ENCODE measurements at regions not wholly inside any gene's neighbourhood (a gene's known extent, or its start where the extent isn't known, plus 50 kb on each side); places are given as distances from the start of the nearest gene placed in this dataset.

DNA sequence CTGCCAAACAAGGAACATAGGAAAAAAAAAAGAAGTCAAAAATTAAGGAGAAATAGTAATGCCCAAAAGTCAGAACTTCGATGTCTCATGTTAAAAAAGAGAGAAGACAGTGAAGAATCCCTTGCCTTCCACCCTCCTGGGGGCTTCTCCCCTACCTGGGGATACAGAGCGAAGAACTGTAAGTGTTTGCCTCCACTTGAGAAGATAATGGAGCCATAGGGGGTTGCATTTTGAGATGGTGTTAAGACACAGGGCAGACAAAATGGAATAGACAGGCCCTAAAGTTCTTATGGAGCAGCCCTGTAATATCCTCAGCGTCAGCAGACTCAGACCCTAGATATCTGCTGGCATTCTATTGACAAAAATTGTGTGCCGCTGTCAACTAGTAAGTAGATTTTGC is 222.2 kb upstream of the MAP3K7 start:
- TF ChIP-seq, protein P1, sequence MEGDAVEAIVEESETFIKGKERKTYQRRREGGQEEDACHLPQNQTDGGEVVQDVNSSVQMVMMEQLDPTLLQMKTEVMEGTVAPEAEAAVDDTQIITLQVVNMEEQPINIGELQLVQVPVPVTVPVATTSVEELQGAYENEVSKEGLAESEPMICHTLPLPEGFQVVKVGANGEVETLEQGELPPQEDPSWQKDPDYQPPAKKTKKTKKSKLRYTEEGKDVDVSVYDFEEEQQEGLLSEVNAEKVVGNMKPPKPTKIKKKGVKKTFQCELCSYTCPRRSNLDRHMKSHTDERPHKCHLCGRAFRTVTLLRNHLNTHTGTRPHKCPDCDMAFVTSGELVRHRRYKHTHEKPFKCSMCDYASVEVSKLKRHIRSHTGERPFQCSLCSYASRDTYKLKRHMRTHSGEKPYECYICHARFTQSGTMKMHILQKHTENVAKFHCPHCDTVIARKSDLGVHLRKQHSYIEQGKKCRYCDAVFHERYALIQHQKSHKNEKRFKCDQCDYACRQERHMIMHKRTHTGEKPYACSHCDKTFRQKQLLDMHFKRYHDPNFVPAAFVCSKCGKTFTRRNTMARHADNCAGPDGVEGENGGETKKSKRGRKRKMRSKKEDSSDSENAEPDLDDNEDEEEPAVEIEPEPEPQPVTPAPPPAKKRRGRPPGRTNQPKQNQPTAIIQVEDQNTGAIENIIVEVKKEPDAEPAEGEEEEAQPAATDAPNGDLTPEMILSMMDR (IDR thresholded peaks at IDR 0.05): no peak
- TF ChIP-seq POLR2A (IDR thresholded peaks at IDR 0.05) (no peak), POLR2AphosphoS5 (IDR thresholded peaks at IDR 0.05) (no peak)

Data from breast epithelium (tissue), 3 donors.